Smooth muscle cell (in vitro differentiated cells): ENCODE measurements at regions not wholly inside any gene's neighbourhood (a gene's known extent, or its start where the extent isn't known, plus 50 kb on each side); places are given as distances from the start of the nearest gene placed in this dataset.

Experiments used
- DNase-seq: peaks from one replicate; lab custom pipeline; 2025; ENCODE audit not compliant: unreplicated experiment; lab: John Stamatoyannopoulos, UW
- H2AFZ ChIP-seq: fragments of 200-600 bp; sonication (generic); 2 replicates; pipeline ENCODE4 v1.6.0; 2016; ENCODE audit warnings: antibody characterized with exemption, low read depth, mild to moderate bottlenecking
- H3F3A ChIP-seq: fragments of 200-600 bp; sonication (generic); 2 replicates; pipeline ENCODE4 v1.6.0; 2017; ENCODE audit warnings: antibody characterized with exemption, low read depth
- H3K27ac ChIP-seq: fragments of 200-600 bp; sonication (generic); 2 replicates; pipeline ENCODE4 v1.5.1; 2016; ENCODE audit warnings: low read depth, mild to moderate bottlenecking
- H3K27me3 ChIP-seq: fragments of 200-600 bp; sonication (generic); 2 replicates; pipeline ENCODE4 v1.6.1; 2016; ENCODE audit warnings: low read depth, mild to moderate bottlenecking
- H3K36me3 ChIP-seq: fragments of 200-600 bp; sonication (generic); 2 replicates; pipeline ENCODE4 v1.5.1; 2016; ENCODE audit warnings: low read depth
- H3K4me1 ChIP-seq: fragments of 200-600 bp; sonication (generic); 2 replicates; pipeline ENCODE4 v1.5.1; 2016; ENCODE audit warnings: low read depth
- H3K4me2 ChIP-seq: fragments of 200-600 bp; sonication (generic); 2 replicates; pipeline ENCODE4 v1.6.0; 2016; ENCODE audit warnings: mild to moderate bottlenecking
- H3K4me3 ChIP-seq: fragments of 200-600 bp; sonication (generic); 2 replicates; pipeline ENCODE4 v1.5.1; 2016; ENCODE audit warnings: mild to moderate bottlenecking
- H3K79me2 ChIP-seq: fragments of 200-600 bp; sonication (generic); 2 replicates; pipeline ENCODE4 v1.6.0; 2016; ENCODE audit warnings: low read depth, mild to moderate bottlenecking
- H3K9ac ChIP-seq: fragments of 200-600 bp; sonication (generic); 2 replicates; pipeline ENCODE4 v1.6.0; 2016; ENCODE audit warnings: low read depth
- H3K9me3 ChIP-seq: fragments of 200-600 bp; sonication (generic); replicated peaks from 2 replicates; pipeline ENCODE4 v1.5.1; 2016; ENCODE audit warnings: low read depth
- H4K20me1 ChIP-seq: fragments of 200-600 bp; sonication (generic); 2 replicates; pipeline ENCODE4 v1.6.0; 2016; ENCODE audit warnings: low read depth
- WGBS: methylation state at CpG from one replicate; pipeline ENCODE4 v1.1.7; 2016; ENCODE audit warnings: low lambda C conversion rate; 5-methylcytosine and 5-hydroxymethylcytosine counted together
- TF ChIP-seq, protein P1 (sequence below): fragments of 200-600 bp; sonication (generic); IDR thresholded peaks from 2 replicates; pipeline ENCODE4 v1.5.1; 2017; ENCODE audit warnings: borderline replicate concordance, mild to moderate bottlenecking, antibody characterized with exemption; ENCODE audit not compliant: insufficient read depth, poor library complexity, severe bottlenecking

DNA sequence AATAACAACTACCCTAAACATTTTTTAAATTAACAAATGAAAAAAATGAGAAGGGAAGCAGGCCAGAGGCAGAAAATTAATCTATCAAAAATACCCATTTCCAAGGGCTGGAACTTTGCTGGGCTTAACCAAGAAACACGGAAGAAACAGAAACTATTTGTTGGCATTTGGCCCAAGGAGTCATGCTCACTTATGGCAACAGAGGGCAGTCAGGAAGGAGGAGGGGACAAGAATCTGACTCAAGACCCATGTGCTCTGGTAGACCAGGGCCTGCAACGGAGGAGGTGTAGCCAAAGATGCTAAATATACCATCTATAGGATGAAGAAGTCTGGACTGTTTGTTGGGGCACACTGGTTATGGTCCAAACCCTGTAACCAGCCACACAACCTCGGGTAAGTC is 496.7 kb downstream of the COG6 start:
- Histone ChIP-seq H3K27me3 (no peaks in the 10 kb centered on the region), H3K9ac (no peak overlapping the region), H3K9me3 (no peaks in the 10 kb centered on the region), H3K27ac (no peak overlapping the region), H4K20me1 (no peaks in the 10 kb centered on the region), H3K4me1 (peaks cover 33% of the 10 kb centered on the region), H2AFZ (no peak overlapping the region), H3K36me3 (no peaks in the 10 kb centered on the region), H3K4me3 (no peak overlapping the region), H3F3A (peaks cover 4% of the 10 kb centered on the region), H3K79me2 (no peaks in the 10 kb centered on the region), H3K4me2 (no peak overlapping the region)
- no peak for DNase-seq
- 74% methylated on average over 3 of the region's 3 CpGs for WGBS
- TF ChIP-seq, protein P1, sequence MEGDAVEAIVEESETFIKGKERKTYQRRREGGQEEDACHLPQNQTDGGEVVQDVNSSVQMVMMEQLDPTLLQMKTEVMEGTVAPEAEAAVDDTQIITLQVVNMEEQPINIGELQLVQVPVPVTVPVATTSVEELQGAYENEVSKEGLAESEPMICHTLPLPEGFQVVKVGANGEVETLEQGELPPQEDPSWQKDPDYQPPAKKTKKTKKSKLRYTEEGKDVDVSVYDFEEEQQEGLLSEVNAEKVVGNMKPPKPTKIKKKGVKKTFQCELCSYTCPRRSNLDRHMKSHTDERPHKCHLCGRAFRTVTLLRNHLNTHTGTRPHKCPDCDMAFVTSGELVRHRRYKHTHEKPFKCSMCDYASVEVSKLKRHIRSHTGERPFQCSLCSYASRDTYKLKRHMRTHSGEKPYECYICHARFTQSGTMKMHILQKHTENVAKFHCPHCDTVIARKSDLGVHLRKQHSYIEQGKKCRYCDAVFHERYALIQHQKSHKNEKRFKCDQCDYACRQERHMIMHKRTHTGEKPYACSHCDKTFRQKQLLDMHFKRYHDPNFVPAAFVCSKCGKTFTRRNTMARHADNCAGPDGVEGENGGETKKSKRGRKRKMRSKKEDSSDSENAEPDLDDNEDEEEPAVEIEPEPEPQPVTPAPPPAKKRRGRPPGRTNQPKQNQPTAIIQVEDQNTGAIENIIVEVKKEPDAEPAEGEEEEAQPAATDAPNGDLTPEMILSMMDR = no peak

DNA sequence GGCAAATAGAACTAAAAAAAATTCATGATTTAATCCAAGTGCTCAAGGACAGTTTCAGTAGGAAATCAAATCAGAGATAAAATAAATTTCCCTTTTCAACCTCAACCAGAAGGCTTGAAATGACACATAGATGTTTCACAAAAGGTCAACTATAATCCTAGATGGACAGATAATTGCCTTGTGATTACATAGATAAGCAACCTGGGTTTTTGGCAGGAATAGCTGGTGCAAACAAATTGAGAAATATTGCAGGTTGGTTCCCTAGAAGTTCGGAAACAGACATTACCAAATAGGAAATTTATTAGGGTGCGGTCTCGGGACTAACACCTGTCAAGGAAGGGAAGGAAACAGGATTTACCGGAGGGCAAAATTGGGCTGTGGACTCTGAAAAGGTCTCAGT is 497.5 kb downstream of the COG6 start:
- Histone ChIP-seq H3K79me2 (no peaks in the 10 kb centered on the region), H3K27me3 (no peaks in the 10 kb centered on the region), H3K9ac (no peak overlapping the region), H3K9me3 (no peaks in the 10 kb centered on the region), H3K27ac (no peak overlapping the region), H2AFZ (no peak overlapping the region), H3K4me3 (no peak overlapping the region), H3K36me3 (no peaks in the 10 kb centered on the region), H3K4me2 (no peak overlapping the region), H3F3A (peaks cover 4% of the 10 kb centered on the region), H4K20me1 (no peaks in the 10 kb centered on the region), H3K4me1 (peaks cover 34% of the 10 kb centered on the region)
- WGBS = 99% methylated on average over 4 of the region's 4 CpGs
- TF ChIP-seq, protein P1 = no peak
- DNase-seq = no peak

DNA sequence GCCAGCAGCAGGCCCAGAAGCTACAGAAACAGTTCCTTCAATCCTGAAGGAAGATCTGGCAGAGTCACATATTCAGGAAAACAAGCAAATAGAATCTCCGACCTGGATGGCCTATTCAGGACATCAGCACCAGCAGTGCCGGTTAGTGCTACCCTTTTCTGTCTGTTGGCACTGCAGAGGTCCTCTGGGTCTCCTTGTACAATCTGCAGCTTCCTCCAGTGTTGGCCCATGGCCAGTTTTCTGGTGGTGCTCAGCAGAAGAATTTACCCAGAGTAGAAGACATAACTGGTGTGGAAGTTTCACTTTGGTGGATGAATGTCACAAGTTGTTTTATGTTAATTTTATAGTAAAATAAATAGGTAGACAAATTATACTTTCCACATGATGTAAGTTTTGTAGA is 498.1 kb downstream of the COG6 start:
- no peaks in the 10 kb centered on the region for H3K9me3 ChIP-seq
- no peaks in the 10 kb centered on the region for H4K20me1 ChIP-seq
- H3K27me3 ChIP-seq = no peaks in the 10 kb centered on the region
- no peak for DNase-seq
- peaks cover 34% of the 10 kb centered on the region for H3K4me1 ChIP-seq
- no peak overlapping the region for H3K4me2 ChIP-seq
- no peak overlapping the region for H2AFZ ChIP-seq
- H3K79me2 ChIP-seq = no peaks in the 10 kb centered on the region
- WGBS = 92% methylated on average over 2 of the region's 2 CpGs
- H3F3A ChIP-seq = peaks cover 4% of the 10 kb centered on the region
- no peak overlapping the region for H3K27ac ChIP-seq
- H3K9ac ChIP-seq = no peak overlapping the region
- H3K4me3 ChIP-seq = no peak overlapping the region
- no peaks in the 10 kb centered on the region for H3K36me3 ChIP-seq
- TF ChIP-seq, protein P1 = no peak

DNA sequence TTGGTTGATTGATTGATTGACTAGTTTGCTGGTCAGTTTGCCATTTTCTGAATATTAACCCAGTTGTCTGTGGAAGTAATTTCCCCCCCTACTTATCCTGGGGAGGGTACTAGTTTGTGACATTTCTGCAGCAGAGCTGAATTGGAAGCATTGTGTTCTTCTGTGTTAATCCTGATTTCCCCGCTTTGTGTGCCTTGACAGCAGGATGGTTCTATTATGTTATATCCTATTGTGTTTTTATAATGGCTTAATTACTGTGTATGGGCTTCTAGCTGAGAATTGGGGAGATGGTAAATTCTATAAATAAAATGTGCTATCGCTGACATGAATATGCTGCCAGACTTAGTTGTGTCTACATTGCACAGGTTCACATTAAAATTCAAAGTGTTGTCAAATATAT is 499.7 kb downstream of the COG6 start:
- H3K27ac ChIP-seq = no peak overlapping the region
- TF ChIP-seq, protein P1 = no peak
- no peak overlapping the region for H2AFZ ChIP-seq
- H3K9ac ChIP-seq = no peak overlapping the region
- no peaks in the 10 kb centered on the region for H4K20me1 ChIP-seq
- no peaks in the 10 kb centered on the region for H3K27me3 ChIP-seq
- no peak overlapping the region for H3K4me3 ChIP-seq
- H3K4me2 ChIP-seq = no peak overlapping the region
- no peak for DNase-seq
- no peaks in the 10 kb centered on the region for H3K79me2 ChIP-seq
- 94% methylated on average over 2 of the region's 2 CpGs for WGBS
- peaks cover 26% of the 10 kb centered on the region for H3K4me1 ChIP-seq
- H3K9me3 ChIP-seq = no peaks in the 10 kb centered on the region
- no peaks in the 10 kb centered on the region for H3K36me3 ChIP-seq
- no peaks in the 10 kb centered on the region for H3F3A ChIP-seq
